ENCODE measurements at regions not wholly inside any gene's neighbourhood (a gene's known extent, or its start where the extent isn't known, plus 50 kb on each side); places are given as distances from the start of the nearest gene placed in this dataset.

DNA sequence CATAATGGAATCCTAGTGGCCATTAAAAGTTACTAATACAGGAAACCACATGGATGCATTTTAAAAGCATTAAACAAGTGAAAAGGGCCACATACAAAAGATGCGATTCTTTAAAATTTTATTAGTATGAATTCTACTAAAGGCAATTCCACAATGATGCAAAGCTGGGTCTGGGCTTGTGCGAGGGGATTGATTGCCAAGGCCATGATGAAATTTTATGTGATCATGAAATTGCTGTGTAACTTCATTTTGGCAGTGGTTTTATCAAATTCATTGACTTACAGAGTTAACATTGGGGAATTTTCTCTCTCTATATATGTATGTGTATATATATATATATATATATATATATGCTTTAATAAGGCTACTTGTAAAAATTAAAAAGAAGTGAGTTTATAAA lies 1142.5 kb upstream of the IGFBP7 start:
- TF ChIP-seq, protein P1, sequence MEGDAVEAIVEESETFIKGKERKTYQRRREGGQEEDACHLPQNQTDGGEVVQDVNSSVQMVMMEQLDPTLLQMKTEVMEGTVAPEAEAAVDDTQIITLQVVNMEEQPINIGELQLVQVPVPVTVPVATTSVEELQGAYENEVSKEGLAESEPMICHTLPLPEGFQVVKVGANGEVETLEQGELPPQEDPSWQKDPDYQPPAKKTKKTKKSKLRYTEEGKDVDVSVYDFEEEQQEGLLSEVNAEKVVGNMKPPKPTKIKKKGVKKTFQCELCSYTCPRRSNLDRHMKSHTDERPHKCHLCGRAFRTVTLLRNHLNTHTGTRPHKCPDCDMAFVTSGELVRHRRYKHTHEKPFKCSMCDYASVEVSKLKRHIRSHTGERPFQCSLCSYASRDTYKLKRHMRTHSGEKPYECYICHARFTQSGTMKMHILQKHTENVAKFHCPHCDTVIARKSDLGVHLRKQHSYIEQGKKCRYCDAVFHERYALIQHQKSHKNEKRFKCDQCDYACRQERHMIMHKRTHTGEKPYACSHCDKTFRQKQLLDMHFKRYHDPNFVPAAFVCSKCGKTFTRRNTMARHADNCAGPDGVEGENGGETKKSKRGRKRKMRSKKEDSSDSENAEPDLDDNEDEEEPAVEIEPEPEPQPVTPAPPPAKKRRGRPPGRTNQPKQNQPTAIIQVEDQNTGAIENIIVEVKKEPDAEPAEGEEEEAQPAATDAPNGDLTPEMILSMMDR (IDR thresholded peaks at IDR 0.05; ENCODE audit: poor library complexity, severe bottlenecking): no peak
- no peak for TF ChIP-seq REST (IDR thresholded peaks at IDR 0.05; ENCODE audit: borderline replicate concordance)
- no peak for TF ChIP-seq TAF1 (IDR thresholded peaks at IDR 0.05; ENCODE audit: low read depth)
- no peak for TF ChIP-seq POLR2AphosphoS5 (IDR thresholded peaks at IDR 0.05)
